H1 (cell line): ENCODE measurements at regions not wholly inside any gene's neighbourhood (a gene's known extent, or its start where the extent isn't known, plus 50 kb on each side); places are given as distances from the start of the nearest gene placed in this dataset.

ENCODE experiments used
- CTCF ChIA-PET: fragments of 300-600 bp; sonication (Branson Sonifier 250); formaldehyde crosslinking; loops from one replicate; lab custom pipeline; 2021; ENCODE audit not compliant: partially characterized antibody; lab: Charles Lee
- POLR2A ChIA-PET: fragments of 300-600 bp; sonication (Branson Sonifier 250); formaldehyde crosslinking; loops from one replicate; lab custom pipeline; 2021; ENCODE audit warnings: inconsistent platforms; ENCODE audit not compliant: partially characterized antibody; lab: Charles Lee
- DNase-seq, 2 experiments: peaks; one replicate each; pipeline versions ENCODE4 v3.0.0 to v3.0.0-alpha.2; 2010 to 2022; ENCODE audit warnings: low spot score in 2 of 2, low read depth in 1 of 2, mixed read lengths in 1 of 2
- FAIRE-seq: peaks from 2 replicates; lab custom pipeline; 2011; peaks lifted over from hg19 to GRCh38; lab: Jason Lieb, UNC
- H2AFZ ChIP-seq: 2 replicates; pipeline ENCODE4 v1.8.1; 2012; ENCODE audit warnings: low read length, inconsistent platforms
- H2AK5ac ChIP-seq: 2 replicates; pipeline ENCODE4 v1.6.1; 2013; ENCODE audit warnings: low read depth, low read length
- H2BK120ac ChIP-seq: replicated peaks from 2 replicates; pipeline ENCODE3; 2013; ENCODE audit warnings: low read depth, low read length, inconsistent platforms
- H2BK12ac ChIP-seq: 2 replicates; pipeline ENCODE4 v1.6.1; 2013; ENCODE audit warnings: low read depth, low read length
- H2BK15ac ChIP-seq: 2 replicates; pipeline ENCODE4 v1.6.1; 2013; ENCODE audit warnings: low read length
- H2BK20ac ChIP-seq: 2 replicates; pipeline ENCODE4 v1.6.1; 2013; ENCODE audit warnings: low read length
- H2BK5ac ChIP-seq: 2 replicates; pipeline ENCODE4 v1.6.1; 2013; ENCODE audit warnings: low read depth, low read length
- H3K14ac ChIP-seq: 2 replicates; pipeline ENCODE4 v1.6.1; 2013; ENCODE audit warnings: inconsistent platforms; ENCODE audit not compliant: insufficient read length
- H3K18ac ChIP-seq: 2 replicates; pipeline ENCODE4 v1.6.1; 2013; ENCODE audit warnings: low read length; ENCODE audit errors: extremely low read depth
- H3K23ac ChIP-seq: 2 replicates; pipeline ENCODE4 v1.6.1; 2013; ENCODE audit warnings: inconsistent platforms; ENCODE audit not compliant: insufficient read length
- H3K23me2 ChIP-seq: 2 replicates; pipeline ENCODE4 v1.6.1; 2013; ENCODE audit warnings: low read depth, low read length
- H3K27ac ChIP-seq: 2 replicates; pipeline ENCODE4 v1.6.1; 2011; ENCODE audit warnings: low read depth, low read length, inconsistent platforms
- H3K27me3 ChIP-seq, 4 experiments: replicated peaks in 1 of 4; 1 replicate in 1 of 4; 2 replicates in 3 of 4; pipeline versions ENCODE4 v1.6.1 to v1.8.1; 2011 to 2013; ENCODE audit warnings: low read length in 3 of 4, mild to moderate bottlenecking in 3 of 4, inconsistent platforms in 2 of 4, mixed read lengths in 2 of 4, moderate library complexity in 1 of 4; ENCODE audit not compliant: control insufficient read depth in 3 of 4, insufficient read depth in 3 of 4; ENCODE audit errors: extremely low read depth in 1 of 4
- H3K36me3 ChIP-seq, 4 experiments: 2 replicates each; pipeline versions ENCODE4 v1.6.1 to v1.8.1; 2011 to 2013; ENCODE audit warnings: mild to moderate bottlenecking in 4 of 4, low read length in 3 of 4, moderate library complexity in 2 of 4, control low read depth in 1 of 4, inconsistent platforms in 1 of 4; ENCODE audit not compliant: insufficient read depth in 4 of 4, control insufficient read depth in 2 of 4
- H3K4ac ChIP-seq: replicated peaks from 2 replicates; pipeline ENCODE3; 2013; ENCODE audit warnings: low read length, low read depth, mixed read lengths, inconsistent platforms; ENCODE audit not compliant: insufficient read length
- H3K4me1 ChIP-seq, 4 experiments: replicated peaks in 1 of 4; 1 replicate in 1 of 4; 2 replicates in 3 of 4; pipeline versions ENCODE4 v1.6.1 to v1.8.1; 2011 to 2013; ENCODE audit warnings: low read length in 3 of 4, inconsistent platforms in 2 of 4, mixed read lengths in 1 of 4; ENCODE audit not compliant: insufficient read depth in 4 of 4, control insufficient read depth in 3 of 4
- H3K4me2 ChIP-seq, 2 experiments: 2 replicates each; pipeline versions ENCODE4 v1.6.1 to v1.8.1; 2011 to 2013; ENCODE audit warnings: low read depth in 2 of 2, low read length in 2 of 2, control low read depth in 1 of 2, inconsistent platforms in 1 of 2, mild to moderate bottlenecking in 1 of 2; ENCODE audit not compliant: insufficient read depth in 1 of 2
- H3K4me3 ChIP-seq, 4 experiments: fragments of 200-600, 300-600 bp in 1 of 4; sonication (generic), shearing (Covaris generic), sonication (Bioruptor Twin) in 1 of 4; 2 replicates each; pipeline versions ENCODE4 v1.5.1 to v1.8.1; 2011 to 2016; ENCODE audit warnings: low read length in 4 of 4, low read depth in 3 of 4, control low read depth in 2 of 4, inconsistent platforms in 2 of 4, mild to moderate bottlenecking in 2 of 4, mixed read lengths in 1 of 4, moderate library complexity in 1 of 4; ENCODE audit not compliant: insufficient read depth in 2 of 4; ENCODE audit errors: extremely low read depth in 1 of 4
- H3K56ac ChIP-seq: replicated peaks from 2 replicates; pipeline ENCODE3; 2013; ENCODE audit warnings: low read depth, mild to moderate bottlenecking, mixed read lengths, low read length, inconsistent platforms; ENCODE audit not compliant: insufficient read length
- H3K79me1 ChIP-seq: 2 replicates; pipeline ENCODE4 v1.6.1; 2013; ENCODE audit warnings: low read depth, low read length, control low read depth
- H3K79me2 ChIP-seq, 2 experiments: 2 replicates each; pipeline versions ENCODE4 v1.6.1 to v1.8.1; 2012 to 2013; ENCODE audit warnings: low read length in 2 of 2, mild to moderate bottlenecking in 2 of 2, inconsistent platforms in 1 of 2; ENCODE audit not compliant: insufficient read depth in 2 of 2, control insufficient read depth in 1 of 2
- H3K9ac ChIP-seq, 4 experiments: replicated peaks in 1 of 4; 1 replicate in 1 of 4; 2 replicates in 3 of 4; pipeline versions ENCODE4 v1.6.1 to v1.8.1; 2011 to 2013; ENCODE audit warnings: low read depth in 3 of 4, low read length in 3 of 4, control low read depth in 2 of 4, mild to moderate bottlenecking in 2 of 4, moderate library complexity in 2 of 4, inconsistent platforms in 1 of 4; ENCODE audit errors: extremely low read depth in 1 of 4
- H3K9me3 ChIP-seq, 2 experiments: 2 replicates each; pipeline versions ENCODE4 v1.6.1 to v1.8.1; 2012 to 2013; ENCODE audit warnings: mild to moderate bottlenecking in 2 of 2, moderate library complexity in 2 of 2, control low read depth in 1 of 2, inconsistent platforms in 1 of 2, low read depth in 1 of 2, low read length in 1 of 2, mixed read lengths in 1 of 2; ENCODE audit not compliant: insufficient read depth in 2 of 2
- H4K20me1 ChIP-seq, 2 experiments: replicated peaks in 1 of 2; 2 replicates each; pipeline versions ENCODE3 to v1.8.1; 2011 to 2013; ENCODE audit warnings: inconsistent platforms in 2 of 2, low read length in 2 of 2, mild to moderate bottlenecking in 1 of 2; ENCODE audit not compliant: insufficient read depth in 2 of 2, control insufficient read depth in 1 of 2
- H4K5ac ChIP-seq: 2 replicates; pipeline ENCODE4 v1.6.1; 2013; ENCODE audit warnings: low read length, low read depth, mixed read lengths, inconsistent platforms; ENCODE audit not compliant: insufficient read length
- H4K8ac ChIP-seq: 2 replicates; pipeline ENCODE4 v1.8.0; 2013; ENCODE audit warnings: mild to moderate bottlenecking, moderate library complexity, low read length, inconsistent platforms; ENCODE audit not compliant: insufficient read depth; ENCODE audit errors: extremely low read depth
- H4K91ac ChIP-seq: replicated peaks from 2 replicates; pipeline ENCODE3; 2013; ENCODE audit warnings: low read length, mixed read lengths, inconsistent platforms; ENCODE audit not compliant: insufficient read length
- CEBPB ChIP-seq: IDR thresholded peaks from 2 replicates; pipeline ENCODE4 v1.6.1; 2012; ENCODE audit warnings: low read depth, low read length
- SAP30 ChIP-seq: fragments of 300-600 bp; sonication (generic); IDR thresholded peaks from 2 replicates; pipeline ENCODE4 v1.7.1; 2012; ENCODE audit warnings: low read length, moderate library complexity, mild to moderate bottlenecking, inconsistent platforms; ENCODE audit not compliant: insufficient read depth, insufficient replicate concordance
- WGBS, 2 experiments: shearing (Covaris generic) in 1 of 2; methylation state at CpG; one replicate each; pipeline versions ENCODE4 v1.1.6 to v1.1.7; 2013 to 2015; ENCODE audit warnings: low lambda C conversion rate in 2 of 2, mixed read lengths in 2 of 2, inconsistent platforms in 1 of 2, low coverage in 1 of 2, missing lambda C conversion rate in 1 of 2; ENCODE audit not compliant: insufficient replicate concordance in 2 of 2, insufficient coverage in 1 of 2, insufficient read length in 1 of 2; ENCODE audit errors: extremely low coverage in 1 of 2, missing lambda C conversion rate in 1 of 2; 5-methylcytosine and 5-hydroxymethylcytosine counted together

- no peaks in the 10 kb centered on the region for H3K9me3 ChIP-seq
- H3K23ac ChIP-seq = no peak overlapping the region
- H2BK15ac ChIP-seq = no peak overlapping the region
- POLR2A ChIA-PET = no interaction called here
- no peaks in the 10 kb centered on the region for H4K20me1 ChIP-seq
- no peak overlapping the region for H2BK12ac ChIP-seq
- H3K4me3 ChIP-seq = no peak overlapping the region
- no peaks in the 10 kb centered on the region for H3K79me1 ChIP-seq
- peak overlapping the region; percentile 74; the same call in 1 of the 2 replicates for H2BK20ac ChIP-seq
- no peak overlapping the region for H3K27ac ChIP-seq
- no peaks in the 10 kb centered on the region for H3K27me3 ChIP-seq
- H4K8ac ChIP-seq = no peak overlapping the region
- no peaks in the 10 kb centered on the region; the same call in 1 of the 2 replicates for H3K23me2 ChIP-seq
- H3K9ac ChIP-seq = no peak overlapping the region
- no peak overlapping the region for H3K56ac ChIP-seq
- no peak overlapping the region for H2BK5ac ChIP-seq
- no peak overlapping the region for H3K14ac ChIP-seq
- no peak for FAIRE-seq
- no peak overlapping the region for H3K4me2 ChIP-seq
- no peaks in the 10 kb centered on the region for H3K79me2 ChIP-seq
- no peak overlapping the region for H2BK120ac ChIP-seq
- DNase-seq = no peak
- no peak overlapping the region for H3K18ac ChIP-seq
- H2AFZ ChIP-seq = no peak overlapping the region
- 92% methylated on average over 5 of the region's 5 CpGs; no CpG with 5 or more reads in 1 of the 2 experiments for WGBS, 2 experiments
- no peak overlapping the region for H2AK5ac ChIP-seq
- CTCF ChIA-PET = no interaction called here
- no peak overlapping the region for H3K4ac ChIP-seq
- H4K91ac ChIP-seq = no peak overlapping the region
- H3K4me1 ChIP-seq = peaks cover 0 to 7% (median 2%) of the 10 kb centered on the region in 4 experiments; a peak in 3 of 7 replicates
- no peaks in the 10 kb centered on the region for H3K36me3 ChIP-seq
- no peak overlapping the region for H4K5ac ChIP-seq
- TF ChIP-seq SAP30 (no peak), CEBPB (no peak)
Measured at GRCh38 chr2:62344472-62344871, 148.6 kb downstream of the B3GNT2 start.
